AG10803 (cell line): ENCODE measurements at regions not wholly inside any gene's neighbourhood (a gene's known extent, or its start where the extent isn't known, plus 50 kb on each side); places are given as distances from the start of the nearest gene placed in this dataset.

Experiments used
- DNase-seq: peaks from one replicate; pipeline ENCODE4 v3.0.0; 2010; ENCODE audit warnings: low read depth
- H3K4me3 ChIP-seq: 2 replicates; pipeline ENCODE4 v1.5.1; 2011; ENCODE audit warnings: mild to moderate bottlenecking, low read length, control low read depth
- TF ChIP-seq, protein P1 (sequence below): conservative IDR thresholded peaks from 2 replicates; pipeline ENCODE4 v1.5.1; 2011; ENCODE audit warnings: mild to moderate bottlenecking, low read length, control low read depth, inconsistent platforms

GRCh38 chr6:8276148-8276547 is 159.2 kb downstream of the SLC35B3 start:
- DNase-seq, result no peak
- H3K4me3 ChIP-seq, result no peak overlapping the region
- TF ChIP-seq, protein P1, sequence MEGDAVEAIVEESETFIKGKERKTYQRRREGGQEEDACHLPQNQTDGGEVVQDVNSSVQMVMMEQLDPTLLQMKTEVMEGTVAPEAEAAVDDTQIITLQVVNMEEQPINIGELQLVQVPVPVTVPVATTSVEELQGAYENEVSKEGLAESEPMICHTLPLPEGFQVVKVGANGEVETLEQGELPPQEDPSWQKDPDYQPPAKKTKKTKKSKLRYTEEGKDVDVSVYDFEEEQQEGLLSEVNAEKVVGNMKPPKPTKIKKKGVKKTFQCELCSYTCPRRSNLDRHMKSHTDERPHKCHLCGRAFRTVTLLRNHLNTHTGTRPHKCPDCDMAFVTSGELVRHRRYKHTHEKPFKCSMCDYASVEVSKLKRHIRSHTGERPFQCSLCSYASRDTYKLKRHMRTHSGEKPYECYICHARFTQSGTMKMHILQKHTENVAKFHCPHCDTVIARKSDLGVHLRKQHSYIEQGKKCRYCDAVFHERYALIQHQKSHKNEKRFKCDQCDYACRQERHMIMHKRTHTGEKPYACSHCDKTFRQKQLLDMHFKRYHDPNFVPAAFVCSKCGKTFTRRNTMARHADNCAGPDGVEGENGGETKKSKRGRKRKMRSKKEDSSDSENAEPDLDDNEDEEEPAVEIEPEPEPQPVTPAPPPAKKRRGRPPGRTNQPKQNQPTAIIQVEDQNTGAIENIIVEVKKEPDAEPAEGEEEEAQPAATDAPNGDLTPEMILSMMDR, result no peak

GRCh38 chr6:8275667-8276066 is 159.7 kb downstream of the SLC35B3 start:
- H3K4me3 ChIP-seq, result no peak overlapping the region
- TF ChIP-seq, protein P1, result no peak
- DNase-seq, result no peak

DNA sequence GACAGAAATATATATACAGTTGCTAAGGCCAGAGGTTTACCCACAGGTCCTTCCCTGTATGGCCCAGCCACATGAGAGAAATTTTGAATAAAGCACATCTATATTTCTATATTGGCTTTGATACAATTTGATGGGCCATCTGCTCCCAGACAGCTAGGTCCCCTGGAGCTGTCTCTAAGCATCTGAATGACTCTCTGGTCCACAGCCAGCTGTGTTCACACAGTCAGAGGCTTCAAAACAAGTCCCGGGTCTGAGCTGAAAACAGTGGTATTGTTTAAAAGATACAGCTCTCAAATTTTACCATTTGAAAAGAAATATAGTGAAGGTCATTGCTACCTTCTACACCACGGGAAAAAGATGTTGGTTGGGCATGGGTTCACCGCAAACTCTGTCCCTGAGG is 161.1 kb downstream of the SLC35B3 start:
- H3K4me3 ChIP-seq, result no peak overlapping the region
- DNase-seq, result no peak
- TF ChIP-seq, protein P1, result no peak

DNA sequence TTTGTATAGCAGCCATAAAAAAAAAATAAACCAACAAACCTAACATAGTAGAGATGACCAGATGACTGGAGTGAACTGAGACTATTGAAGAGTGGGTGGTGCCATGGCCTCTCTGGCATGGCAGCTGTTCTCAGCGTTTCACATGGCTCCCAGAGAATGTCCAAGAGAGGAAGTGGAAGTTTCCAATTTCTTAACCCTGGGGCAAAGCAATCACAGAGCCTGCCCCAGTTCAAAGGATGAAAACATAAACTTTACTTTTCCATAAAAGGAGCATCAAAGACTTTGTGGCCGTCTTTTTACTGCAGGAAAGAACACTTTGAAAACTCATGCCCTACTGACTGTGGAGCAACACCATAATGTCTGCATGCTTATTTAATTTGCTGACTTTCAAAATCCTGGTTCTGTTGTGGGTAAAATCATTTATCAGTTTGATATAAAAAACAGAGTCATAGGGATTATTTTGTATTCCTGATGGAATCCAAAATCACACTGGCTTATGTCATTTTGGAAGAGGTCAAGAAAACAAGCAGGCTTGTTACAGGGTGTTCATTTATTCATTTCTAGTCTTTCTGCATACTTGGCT is 165.4 kb downstream of the SLC35B3 start:
- TF ChIP-seq, protein P1, result no peak
- H3K4me3 ChIP-seq, result no peak overlapping the region
- DNase-seq, result no peak

- no peak overlapping the region for H3K4me3 ChIP-seq
- no peak for DNase-seq
- TF ChIP-seq, protein P1, result no peak
Measured at GRCh38 chr6:8269094-8269493, 166.3 kb downstream of the SLC35B3 start.

GRCh38 chr6:8268606-8269005 is 166.3 kb upstream of the EEF1E1 start:
- no peak for DNase-seq
- TF ChIP-seq, protein P1, result no peak
- no peak overlapping the region for H3K4me3 ChIP-seq

- no peak overlapping the region for H3K4me3 ChIP-seq
- no peak for DNase-seq
- TF ChIP-seq, protein P1, result no peak
Measured at GRCh38 chr6:8268156-8268555, 165.8 kb upstream of the EEF1E1 start.
